SK-N-SH (cell line): ENCODE measurements at regions not wholly inside any gene's neighbourhood (a gene's known extent, or its start where the extent isn't known, plus 50 kb on each side); places are given as distances from the start of the nearest gene placed in this dataset.

Experiments used
- CTCF ChIA-PET: fragments of 300-600, 350-600 bp; formaldehyde crosslinking; extraction: SDS; loops from one replicate; lab custom pipeline; 2021; lab: Yijun Ruan, JAX
- POLR2A ChIA-PET: fragments of 350-600 bp; sonication (Branson Sonifier 250); formaldehyde crosslinking; extraction: SDS; loops from one replicate; lab custom pipeline; 2020; ENCODE audit warnings: antibody characterized with exemption, inconsistent platforms; lab: Yijun Ruan, JAX
- DNase-seq: peaks from one replicate; pipeline ENCODE4 v3.0.0; 2012
- H2AFZ ChIP-seq: fragments of 200-600 bp; sonication (generic); 2 replicates; pipeline ENCODE4 v1.8.1; 2016; ENCODE audit warnings: antibody characterized with exemption, mild to moderate bottlenecking, low read depth
- H3F3A ChIP-seq: fragments of 200-600 bp; sonication (generic); replicated peaks from 2 replicates; pipeline ENCODE3; 2016; ENCODE audit warnings: antibody characterized with exemption, mild to moderate bottlenecking; ENCODE audit not compliant: insufficient read depth
- H3K27ac ChIP-seq, 2 experiments: fragments of 200-500 bp in 1 of 2; fragments of 200-600 bp in 1 of 2; sonication (Bioruptor generic) in 1 of 2; sonication (generic), shearing (Covaris generic) in 1 of 2; 2 replicates each; pipeline versions ENCODE4 v1.5.1 to v1.6.1; 2014 to 2016; ENCODE audit warnings: low read depth in 2 of 2, inconsistent platforms in 1 of 2, low read length in 1 of 2, mild to moderate bottlenecking in 1 of 2, mixed read lengths in 1 of 2
- H3K27me3 ChIP-seq: fragments of 200-600 bp; sonication (generic), shearing (Covaris generic); 2 replicates; pipeline ENCODE4 v1.6.1; 2016; ENCODE audit warnings: mixed run types; ENCODE audit not compliant: insufficient read depth
- H3K36me3 ChIP-seq, 2 experiments: fragments of 200-500 bp in 1 of 2; fragments of 200-600 bp in 1 of 2; sonication (Bioruptor generic) in 1 of 2; sonication (generic) in 1 of 2; replicated peaks in 1 of 2; 2 replicates each; pipeline versions ENCODE3 to v1.5.1; 2014 to 2016; ENCODE audit warnings: low read length in 1 of 2, mild to moderate bottlenecking in 1 of 2; ENCODE audit not compliant: insufficient read depth in 2 of 2, control insufficient read depth in 1 of 2
- H3K4me1 ChIP-seq, 2 experiments: fragments of 200-500 bp in 1 of 2; fragments of 200-600 bp in 1 of 2; sonication (Bioruptor generic) in 1 of 2; sonication (generic), shearing (Covaris generic) in 1 of 2; 2 replicates each; pipeline versions ENCODE4 v1.5.1 to v1.6.1; 2014 to 2016; ENCODE audit warnings: low read depth in 1 of 2, low read length in 1 of 2, mixed run types in 1 of 2; ENCODE audit not compliant: insufficient read depth in 2 of 2, control insufficient read depth in 1 of 2
- H3K4me2 ChIP-seq: fragments of 200-600 bp; sonication (generic), shearing (Covaris generic); 2 replicates; pipeline ENCODE4 v1.6.1; 2017; ENCODE audit warnings: mixed run types
- H3K4me3 ChIP-seq, 2 experiments: fragments of 200-500 bp in 1 of 2; fragments of 200-600 bp in 1 of 2; sonication (Bioruptor generic) in 1 of 2; sonication (generic), shearing (Covaris generic) in 1 of 2; 2 replicates each; pipeline versions ENCODE4 v1.5.1 to v1.8.1; 2014 to 2016; ENCODE audit warnings: low read depth in 2 of 2, inconsistent platforms in 1 of 2, low read length in 1 of 2, mild to moderate bottlenecking in 1 of 2, mixed read lengths in 1 of 2, moderate library complexity in 1 of 2
- H3K79me2 ChIP-seq: fragments of 200-600 bp; sonication (generic); 2 replicates; pipeline ENCODE4 v1.8.1; 2017; ENCODE audit warnings: mild to moderate bottlenecking; ENCODE audit not compliant: insufficient read depth
- H3K9ac ChIP-seq: fragments of 200-600 bp; sonication (generic); 2 replicates; pipeline ENCODE4 v1.6.1; 2017; ENCODE audit warnings: mixed run types
- H3K9me2 ChIP-seq: fragments of 200-600 bp; sonication (generic); 2 replicates; pipeline ENCODE4 v1.6.1; 2017; ENCODE audit warnings: mixed run types
- H3K9me3 ChIP-seq: fragments of 200-600 bp; sonication (generic); 2 replicates; pipeline ENCODE4 v1.6.1; 2017; ENCODE audit warnings: mixed run types, mild to moderate bottlenecking, moderate library complexity
- H4K20me1 ChIP-seq: fragments of 200-600 bp; sonication (generic); 2 replicates; pipeline ENCODE4 v1.6.1; 2017; ENCODE audit warnings: mild to moderate bottlenecking, mixed run types; ENCODE audit not compliant: insufficient read depth
- EP300 ChIP-seq, 2 experiments: IDR thresholded peaks; 2 replicates each; pipeline versions ENCODE4 v1.4.0 to v1.6.1; 2012; ENCODE audit warnings: borderline replicate concordance in 1 of 2, low read depth in 1 of 2, low read length in 1 of 2
- FOXM1 ChIP-seq: IDR thresholded peaks from 2 replicates; pipeline ENCODE4 v1.4.0; 2012; ENCODE audit warnings: low read depth, mild to moderate bottlenecking
- GATA2 ChIP-seq: sonication (generic); formaldehyde crosslinking; IDR thresholded peaks from 2 replicates; pipeline ENCODE4 v1.5.0; 2020; ENCODE audit warnings: mild to moderate bottlenecking, missing genetic modification reagents
- MEF2A ChIP-seq: IDR thresholded peaks from 2 replicates; pipeline ENCODE4 v1.4.0; 2012; ENCODE audit warnings: low read depth, borderline replicate concordance
- RAD21 ChIP-seq: IDR thresholded peaks from 2 replicates; pipeline ENCODE4 v1.6.1; 2012; ENCODE audit warnings: mild to moderate bottlenecking, low read length
- TAF1 ChIP-seq: IDR thresholded peaks from 2 replicates; pipeline ENCODE4 v1.6.1; 2012; ENCODE audit warnings: low read depth, mild to moderate bottlenecking, low read length, moderate library complexity, borderline replicate concordance
- TEAD4 ChIP-seq: IDR thresholded peaks from 2 replicates; pipeline ENCODE4 v1.4.0; 2012; ENCODE audit warnings: mild to moderate bottlenecking, borderline replicate concordance; ENCODE audit not compliant: insufficient read depth
- YY1 ChIP-seq: IDR thresholded peaks from 2 replicates; pipeline ENCODE4 v1.4.0; 2012; ENCODE audit warnings: low read depth, mild to moderate bottlenecking
- WGBS: methylation state at CpG from one replicate; pipeline ENCODE4 v1.1.6; 2017; ENCODE audit warnings: low lambda C conversion rate; 5-methylcytosine and 5-hydroxymethylcytosine counted together
- TF ChIP-seq, protein P1 (sequence below): fragments of 200-600 bp; sonication (generic); IDR thresholded peaks from 2 replicates; pipeline ENCODE4 v1.6.1; 2017; ENCODE audit warnings: antibody characterized with exemption, mild to moderate bottlenecking, moderate library complexity
- TF ChIP-seq, protein P2 (sequence below): IDR thresholded peaks from 2 replicates; pipeline ENCODE4 v1.4.0; 2012; ENCODE audit warnings: low read depth, borderline replicate concordance
- TF ChIP-seq, protein P3 (sequence below): IDR thresholded peaks from 2 replicates; pipeline ENCODE4; 2012

DNA sequence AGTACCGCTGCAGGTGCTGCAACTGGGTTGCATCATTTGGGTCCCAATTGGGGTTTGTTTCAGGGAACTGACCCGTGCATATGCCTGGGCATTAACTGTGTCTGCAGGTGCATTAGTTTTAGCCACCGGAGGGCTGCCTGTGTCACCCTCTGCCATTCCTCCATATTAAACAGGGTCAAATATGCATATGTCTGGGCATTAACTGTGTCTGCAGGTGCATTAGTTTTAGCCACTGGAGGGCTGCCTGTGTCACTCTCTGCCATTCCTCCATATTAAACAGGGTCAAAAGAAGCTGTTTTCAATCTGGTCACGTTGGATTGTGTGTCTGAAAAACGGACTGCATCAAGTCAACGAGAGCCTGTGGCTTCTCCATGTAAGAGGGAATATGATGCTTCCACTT, 1317.0 kb downstream of the TMEM121 start (continued):
- TF ChIP-seq EP300 (IDR thresholded peaks at IDR 0.05; ENCODE audit: borderline replicate concordance in 1 of 2, low read depth in 1 of 2, low read length in 1 of 2), result no peak
- TF ChIP-seq GATA2 (CRISPR knock-in tag), result no peak
- TF ChIP-seq MEF2A, result no peak
- no peak for TF ChIP-seq TAF1

DNA sequence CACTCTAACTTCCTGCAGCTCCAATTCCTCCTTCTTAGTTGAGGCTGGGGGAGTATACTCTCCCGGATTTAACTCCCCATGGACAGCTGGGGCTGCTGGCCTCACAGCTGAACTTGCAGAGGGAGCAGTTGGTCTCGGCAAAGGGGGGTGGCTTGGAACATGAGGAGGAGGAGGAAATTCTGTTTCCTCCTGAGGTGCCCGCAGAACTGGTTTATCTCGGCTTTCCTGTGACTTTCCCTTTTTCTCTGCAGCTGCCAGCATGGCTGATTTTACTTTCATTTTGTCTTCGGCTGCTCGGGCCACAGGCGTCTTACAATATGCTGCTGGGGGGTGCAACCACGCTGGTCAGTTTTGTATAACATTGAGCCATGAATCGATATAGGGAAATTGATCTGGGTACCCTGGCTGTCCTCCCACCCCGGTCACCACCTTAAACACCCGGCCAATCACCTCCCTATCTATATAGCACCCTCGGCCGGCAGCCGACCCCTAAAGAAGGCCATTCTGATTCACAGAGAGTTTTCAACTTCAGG, 1317.6 kb downstream of the TMEM121 start:
- no peaks in the 10 kb centered on the region for H4K20me1 ChIP-seq
- H3K27ac ChIP-seq, result peak overlapping the region in 1 of 2 experiments; percentile 63; a peak in 1 of 4 replicates
- no peak for TF ChIP-seq FOXM1
- TF ChIP-seq RAD21, result no peak
- TF ChIP-seq, protein P1, sequence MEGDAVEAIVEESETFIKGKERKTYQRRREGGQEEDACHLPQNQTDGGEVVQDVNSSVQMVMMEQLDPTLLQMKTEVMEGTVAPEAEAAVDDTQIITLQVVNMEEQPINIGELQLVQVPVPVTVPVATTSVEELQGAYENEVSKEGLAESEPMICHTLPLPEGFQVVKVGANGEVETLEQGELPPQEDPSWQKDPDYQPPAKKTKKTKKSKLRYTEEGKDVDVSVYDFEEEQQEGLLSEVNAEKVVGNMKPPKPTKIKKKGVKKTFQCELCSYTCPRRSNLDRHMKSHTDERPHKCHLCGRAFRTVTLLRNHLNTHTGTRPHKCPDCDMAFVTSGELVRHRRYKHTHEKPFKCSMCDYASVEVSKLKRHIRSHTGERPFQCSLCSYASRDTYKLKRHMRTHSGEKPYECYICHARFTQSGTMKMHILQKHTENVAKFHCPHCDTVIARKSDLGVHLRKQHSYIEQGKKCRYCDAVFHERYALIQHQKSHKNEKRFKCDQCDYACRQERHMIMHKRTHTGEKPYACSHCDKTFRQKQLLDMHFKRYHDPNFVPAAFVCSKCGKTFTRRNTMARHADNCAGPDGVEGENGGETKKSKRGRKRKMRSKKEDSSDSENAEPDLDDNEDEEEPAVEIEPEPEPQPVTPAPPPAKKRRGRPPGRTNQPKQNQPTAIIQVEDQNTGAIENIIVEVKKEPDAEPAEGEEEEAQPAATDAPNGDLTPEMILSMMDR, result no peak
- peak; percentile 52; the same call in 1 of the 2 replicates for TF ChIP-seq YY1
- TF ChIP-seq TEAD4, result no peak
- TF ChIP-seq, protein P2, sequence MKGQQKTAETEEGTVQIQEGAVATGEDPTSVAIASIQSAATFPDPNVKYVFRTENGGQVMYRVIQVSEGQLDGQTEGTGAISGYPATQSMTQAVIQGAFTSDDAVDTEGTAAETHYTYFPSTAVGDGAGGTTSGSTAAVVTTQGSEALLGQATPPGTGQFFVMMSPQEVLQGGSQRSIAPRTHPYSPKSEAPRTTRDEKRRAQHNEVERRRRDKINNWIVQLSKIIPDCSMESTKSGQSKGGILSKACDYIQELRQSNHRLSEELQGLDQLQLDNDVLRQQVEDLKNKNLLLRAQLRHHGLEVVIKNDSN, result no peak
- TF ChIP-seq, protein P3, sequence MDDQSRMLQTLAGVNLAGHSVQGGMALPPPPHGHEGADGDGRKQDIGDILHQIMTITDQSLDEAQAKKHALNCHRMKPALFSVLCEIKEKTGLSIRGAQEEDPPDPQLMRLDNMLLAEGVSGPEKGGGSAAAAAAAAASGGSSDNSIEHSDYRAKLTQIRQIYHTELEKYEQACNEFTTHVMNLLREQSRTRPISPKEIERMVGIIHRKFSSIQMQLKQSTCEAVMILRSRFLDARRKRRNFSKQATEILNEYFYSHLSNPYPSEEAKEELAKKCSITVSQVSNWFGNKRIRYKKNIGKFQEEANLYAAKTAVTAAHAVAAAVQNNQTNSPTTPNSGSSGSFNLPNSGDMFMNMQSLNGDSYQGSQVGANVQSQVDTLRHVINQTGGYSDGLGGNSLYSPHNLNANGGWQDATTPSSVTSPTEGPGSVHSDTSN, result no peak
- TF ChIP-seq, all 33 proteins: peak for 1
- H3K9ac ChIP-seq, result peak overlapping the region; percentile 55
- WGBS, result 4% methylated on average over 14 of the region's 14 CpGs
- no peaks in the 10 kb centered on the region for H3K9me2 ChIP-seq
- POLR2A ChIA-PET, result no interaction called here
- H3K9me3 ChIP-seq, result no peaks in the 10 kb centered on the region; the same call in 1 of the 2 replicates
- H3K4me3 ChIP-seq, result peak overlapping the region; percentile 54 to 61
- H3K79me2 ChIP-seq, result no peaks in the 10 kb centered on the region
- peak overlapping the region; percentile 85 for H3K4me2 ChIP-seq
- no peaks in the 10 kb centered on the region for H3K36me3 ChIP-seq
- H3K27me3 ChIP-seq, result no peaks in the 10 kb centered on the region
- peak; percentile 13 for DNase-seq
- peaks cover 13% of the 10 kb centered on the region for H3F3A ChIP-seq
- peak overlapping the region; percentile 87 for H2AFZ ChIP-seq
- H3K4me1 ChIP-seq, result peaks cover 12 to 24% of the 10 kb centered on the region in 2 experiments; a peak in 3 of 4 replicates
- CTCF ChIA-PET, result interaction anchor here (0.6 to 2.6 kb wide), 6 partner anchors 12 to 54 kb away, joined by 3 to 14 read pairs (median 4); no protein-coding TSS in a partner anchor
